CD4-positive, alpha-beta memory T cell (primary cell): ENCODE measurements at regions not wholly inside any gene's neighbourhood (a gene's known extent, or its start where the extent isn't known, plus 50 kb on each side); places are given as distances from the start of the nearest gene placed in this dataset.
A peak's percentile ranks its signal among the peaks of the same experiment; 100 is the strongest.
"Not testable (repeated sequence)": the region's sequence is repeated elsewhere in the genome, so short reads cannot be mapped to it uniquely, and the experiment has no call there.

Source experiments
- CTCF ChIA-PET: fragments of 350-600 bp; sonication (Branson Sonifier 250); formaldehyde crosslinking; loops from one replicate; lab custom pipeline; 2021; ENCODE audit warnings: inconsistent platforms; ENCODE audit not compliant: partially characterized antibody; lab: Charles Lee
- POLR2A ChIA-PET: fragments of 350-600 bp; sonication (Branson Sonifier 250); formaldehyde crosslinking; loops from one replicate; lab custom pipeline; 2021; ENCODE audit not compliant: partially characterized antibody; lab: Charles Lee
- DNase-seq, 5 donors: peaks; one replicate each; pipeline versions ENCODE4 v3.0.0 to v3.0.0-alpha.2; 2020 to 2022; ENCODE audit warnings: mixed read lengths in 1 of 5
- H3K27ac ChIP-seq: one replicate; pipeline ENCODE4 v1.7.0; 2013; ENCODE audit warnings: low read depth, low read length
- H3K27me3 ChIP-seq: 2 replicates; pipeline ENCODE4 v1.7.0; 2013; ENCODE audit warnings: mild to moderate bottlenecking, low read length, moderate library complexity; ENCODE audit not compliant: insufficient read depth
- H3K36me3 ChIP-seq: 2 replicates; pipeline ENCODE4 v1.7.0; 2013; ENCODE audit warnings: mild to moderate bottlenecking, low read length, moderate library complexity; ENCODE audit not compliant: insufficient read depth
- H3K4me1 ChIP-seq: 2 replicates; pipeline ENCODE4 v1.7.0; 2013; ENCODE audit warnings: mild to moderate bottlenecking, low read length, moderate library complexity; ENCODE audit not compliant: insufficient read depth
- H3K4me3 ChIP-seq, 2 donors: one replicate each; pipeline ENCODE4 v1.7.0; 2013; ENCODE audit warnings: low read length in 2 of 2, mild to moderate bottlenecking in 1 of 2
- H3K9me3 ChIP-seq, 2 donors: one replicate each; pipeline ENCODE4 v1.7.0; 2013; ENCODE audit warnings: low read length in 2 of 2, control low read depth in 1 of 2; ENCODE audit not compliant: control insufficient read depth in 1 of 2
- H3K27ac Mint-ChIP-seq, 7 donors: one replicate each; pipeline ENCODE4 v1.8.0; 2020 to 2021; ENCODE audit warnings: mixed read lengths in 7 of 7, mild to moderate bottlenecking in 6 of 7, inconsistent platforms in 3 of 7, moderate library complexity in 3 of 7
- H3K27me3 Mint-ChIP-seq, 2 donors: one replicate each; pipeline ENCODE4 v1.8.0; 2020 to 2021; ENCODE audit warnings: mixed read lengths in 2 of 2
- H3K36me3 Mint-ChIP-seq, 2 donors: one replicate each; pipeline ENCODE4 v1.8.0; 2020 to 2021; ENCODE audit warnings: mixed read lengths in 2 of 2, inconsistent platforms in 1 of 2, mild to moderate bottlenecking in 1 of 2
- H3K4me1 Mint-ChIP-seq, 4 donors: one replicate each; pipeline ENCODE4 v1.8.0; 2020 to 2021; ENCODE audit warnings: mixed read lengths in 4 of 4, mild to moderate bottlenecking in 1 of 4
- H3K4me3 Mint-ChIP-seq, 8 donors: one replicate each; pipeline ENCODE4 v1.8.0; 2020 to 2021; ENCODE audit warnings: mixed read lengths in 8 of 8, mild to moderate bottlenecking in 7 of 8, moderate library complexity in 6 of 8, inconsistent platforms in 3 of 8
- H3K9me3 Mint-ChIP-seq, 8 donors: one replicate each; pipeline ENCODE4 v1.8.0; 2020 to 2021; ENCODE audit warnings: mixed read lengths in 8 of 8, mild to moderate bottlenecking in 5 of 8, inconsistent platforms in 3 of 8, moderate library complexity in 1 of 8
- intact Hi-C: fragments of 100-400 bp; cut with micrococcal nuclease; formaldehyde crosslinking; loops from one replicate; pipeline ENCODE4 v1.15.1; 2023

- no peak for DNase-seq
- Histone ChIP-seq H3K27me3 (no peaks in the 10 kb centered on the region), H3K27ac (no peak overlapping the region), H3K4me3 (no peak overlapping the region), H3K36me3 (no peaks in the 10 kb centered on the region), H3K4me1 (no peaks in the 10 kb centered on the region), H3K9me3 (no peaks in the 10 kb centered on the region)
- intact Hi-C loops = no loop called here
- peaks cover 0 to 17% (median 8%) of the 10 kb centered on the region in 8 donors for H3K9me3 Mint-ChIP-seq
- ChIA-PET POLR2A (no interaction called here), CTCF (no interaction called here)
- no peak overlapping the region for H3K27ac Mint-ChIP-seq
- no peaks in the 10 kb centered on the region for H3K36me3 Mint-ChIP-seq
- H3K4me3 Mint-ChIP-seq = no peak overlapping the region
- no peaks in the 10 kb centered on the region for H3K4me1 Mint-ChIP-seq
- H3K27me3 Mint-ChIP-seq = no peaks in the 10 kb centered on the region
Measured at GRCh38 chr11:23620617-23621016, 760.3 kb upstream of the CCDC179 start.

- Histone ChIP-seq H3K4me3 (no peak overlapping the region), H3K27me3 (no peaks in the 10 kb centered on the region), H3K27ac (no peak overlapping the region), H3K9me3 (peaks cover 0 to 5% of the 10 kb centered on the region in 2 donors), H3K4me1 (no peaks in the 10 kb centered on the region), H3K36me3 (no peaks in the 10 kb centered on the region)
- ChIA-PET POLR2A (no interaction called here), CTCF (no interaction called here)
- no peaks in the 10 kb centered on the region for H3K36me3 Mint-ChIP-seq
- no peak overlapping the region for H3K27ac Mint-ChIP-seq
- intact Hi-C loops = no loop called here
- peaks cover 0 to 37% (median 19%) of the 10 kb centered on the region in 8 donors for H3K9me3 Mint-ChIP-seq
- H3K4me1 Mint-ChIP-seq = no peaks in the 10 kb centered on the region
- DNase-seq = no peak
- no peak overlapping the region for H3K4me3 Mint-ChIP-seq
- H3K27me3 Mint-ChIP-seq = no peaks in the 10 kb centered on the region
Measured at GRCh38 chr11:23632293-23632692, 772.0 kb upstream of the CCDC179 start.

- ChIA-PET POLR2A (no interaction called here), CTCF (no interaction called here)
- Histone ChIP-seq H3K27ac (no peak overlapping the region), H3K9me3 (no peaks in the 10 kb centered on the region), H3K4me1 (no peaks in the 10 kb centered on the region), H3K27me3 (no peaks in the 10 kb centered on the region), H3K4me3 (no peak overlapping the region), H3K36me3 (no peaks in the 10 kb centered on the region)
- Mint-ChIP-seq H3K4me3 (no peak overlapping the region), H3K36me3 (no peaks in the 10 kb centered on the region), H3K27ac (no peak overlapping the region), H3K4me1 (no peaks in the 10 kb centered on the region), H3K27me3 (no peaks in the 10 kb centered on the region), H3K9me3 (peaks cover 0 to 22% (median 12%) of the 10 kb centered on the region in 8 donors)
- DNase-seq = no peak
- intact Hi-C loops = no loop called here
Measured at GRCh38 chr11:23644443-23644842, 784.2 kb upstream of the CCDC179 start.

GRCh38 chr11:23652336-23652735 lies 792.1 kb upstream of the CCDC179 start:
- H3K27me3 Mint-ChIP-seq, H3K4me3 ChIP-seq, H3K36me3 Mint-ChIP-seq, POLR2A ChIA-PET, H3K27ac Mint-ChIP-seq, H3K4me1 Mint-ChIP-seq, H3K27ac ChIP-seq, CTCF ChIA-PET, H3K4me3 Mint-ChIP-seq, H3K4me1 ChIP-seq, intact Hi-C loops, H3K9me3 ChIP-seq, H3K27me3 ChIP-seq, H3K36me3 ChIP-seq: not testable (repeated sequence)
- peaks cover 2 to 28% (median 20%) of the 10 kb centered on the region in 8 donors for H3K9me3 Mint-ChIP-seq
- DNase-seq = peak in 1 of 5 donors; percentile 26

GRCh38 chr11:23653071-23653675 lies 792.9 kb upstream of the CCDC179 start:
- Mint-ChIP-seq H3K27ac (no peak overlapping the region), H3K9me3 (peaks cover 2 to 21% (median 13%) of the 10 kb centered on the region in 8 donors), H3K4me1 (no peaks in the 10 kb centered on the region), H3K4me3 (no peak overlapping the region), H3K27me3 (no peaks in the 10 kb centered on the region), H3K36me3 (no peaks in the 10 kb centered on the region)
- Histone ChIP-seq H3K27me3 (no peaks in the 10 kb centered on the region), H3K4me3 (no peak overlapping the region), H3K27ac (no peak overlapping the region), H3K36me3 (no peaks in the 10 kb centered on the region), H3K9me3 (no peaks in the 10 kb centered on the region), H3K4me1 (no peaks in the 10 kb centered on the region)
- POLR2A ChIA-PET = no interaction called here
- DNase-seq = no peak
- intact Hi-C loops = no loop called here
- CTCF ChIA-PET = no interaction called here

- Mint-ChIP-seq H3K27me3 (no peaks in the 10 kb centered on the region), H3K9me3 (peaks cover 0 to 15% (median 1%) of the 10 kb centered on the region in 8 donors), H3K4me1 (no peaks in the 10 kb centered on the region), H3K36me3 (no peaks in the 10 kb centered on the region), H3K27ac (no peak overlapping the region), H3K4me3 (no peak overlapping the region)
- Histone ChIP-seq H3K9me3 (no peaks in the 10 kb centered on the region), H3K36me3 (no peaks in the 10 kb centered on the region), H3K4me1 (no peaks in the 10 kb centered on the region), H3K27me3 (no peaks in the 10 kb centered on the region), H3K4me3 (no peak overlapping the region), H3K27ac (no peak overlapping the region)
- intact Hi-C loops = no loop called here
- CTCF ChIA-PET = no interaction called here
- POLR2A ChIA-PET = no interaction called here
- no peak for DNase-seq
Measured at GRCh38 chr11:23668324-23668723, 808.0 kb upstream of the CCDC179 start.

GRCh38 chr11:23673366-23673765 lies 813.1 kb upstream of the CCDC179 start:
- Histone ChIP-seq H3K27ac (no peak overlapping the region), H3K4me1 (no peaks in the 10 kb centered on the region), H3K4me3 (no peak overlapping the region), H3K27me3 (no peaks in the 10 kb centered on the region), H3K36me3 (no peaks in the 10 kb centered on the region), H3K9me3 (no peaks in the 10 kb centered on the region)
- Mint-ChIP-seq H3K4me1 (no peaks in the 10 kb centered on the region), H3K36me3 (no peaks in the 10 kb centered on the region), H3K27ac (no peak overlapping the region), H3K27me3 (no peaks in the 10 kb centered on the region), H3K9me3 (peaks cover 0 to 11% (median 2%) of the 10 kb centered on the region in 8 donors), H3K4me3 (no peak overlapping the region)
- no peak for DNase-seq
- ChIA-PET CTCF (no interaction called here), POLR2A (no interaction called here)
- intact Hi-C loops = no loop called here

- H3K27ac Mint-ChIP-seq = no peak overlapping the region
- H3K27me3 Mint-ChIP-seq = no peaks in the 10 kb centered on the region
- H3K4me3 Mint-ChIP-seq = no peak overlapping the region
- no peak for DNase-seq
- no peaks in the 10 kb centered on the region for H3K4me1 Mint-ChIP-seq
- ChIA-PET CTCF (no interaction called here), POLR2A (no interaction called here)
- Histone ChIP-seq H3K9me3 (no peaks in the 10 kb centered on the region), H3K4me1 (no peaks in the 10 kb centered on the region), H3K4me3 (no peak overlapping the region), H3K36me3 (no peaks in the 10 kb centered on the region), H3K27ac (no peak overlapping the region), H3K27me3 (no peaks in the 10 kb centered on the region)
- H3K9me3 Mint-ChIP-seq = peaks cover 0 to 11% (median 2%) of the 10 kb centered on the region in 8 donors
- no peaks in the 10 kb centered on the region for H3K36me3 Mint-ChIP-seq
- intact Hi-C loops = no loop called here
Measured at GRCh38 chr11:23674866-23675265, 814.6 kb upstream of the CCDC179 start.
